Lower leg skin (tissue), 4 donors: ENCODE measurements at regions not wholly inside any gene's neighbourhood (a gene's known extent, or its start where the extent isn't known, plus 50 kb on each side); places are given as distances from the start of the nearest gene placed in this dataset.

ENCODE experiments used
- DNase-seq, 2 donors: peaks; one replicate each; pipeline ENCODE4 v3.0.0-alpha.2; 2019; ENCODE audit warnings: low spot score in 2 of 2
- H3K4me3 ChIP-seq: fragments of 200-600 bp; sonication (generic); 2 replicates; pipeline ENCODE4 v1.5.1; 2017; ENCODE audit warnings: mild to moderate bottlenecking, low read depth; ENCODE audit not compliant: poor library complexity, severe bottlenecking
- CTCF ChIP-seq, 3 donors: fragments of 450-650 bp; IDR thresholded peaks; one replicate each; pipeline ENCODE4 v1.5.1; 2016; ENCODE audit warnings: antibody characterized with exemption in 3 of 3, mild to moderate bottlenecking in 3 of 3, moderate library complexity in 2 of 3
- POLR2A ChIP-seq, 2 donors: fragments of 450-650 bp; IDR thresholded peaks; one replicate each; pipeline ENCODE4 v1.6.1; 2016 to 2017; ENCODE audit warnings: antibody characterized with exemption in 2 of 2, mild to moderate bottlenecking in 1 of 2, moderate library complexity in 1 of 2
- WGBS, 2 donors: methylation state at CpG; one replicate each; pipeline ENCODE4 v1.1.5; 2018; 5-methylcytosine and 5-hydroxymethylcytosine counted together
- intact Hi-C: fragments of 100-400 bp; cut with DNase I; formaldehyde crosslinking; loops from one replicate; pipeline ENCODE4 v1.15.0; 2023; ENCODE audit warnings: low total_unique reads

GRCh38 chr6:3541006-3541585, 84.2 kb upstream of the SLC22A23 start:
- 86 to 91% methylated on average over 9 of the region's 9 CpGs for WGBS, 2 donors
- intact Hi-C loops, result no loop called here
- DNase-seq, result no peak
- no peak for TF ChIP-seq CTCF (IDR thresholded peaks at IDR 0.05)
- no peak for TF ChIP-seq POLR2A (IDR thresholded peaks at IDR 0.05)
- H3K4me3 ChIP-seq, result no peak overlapping the region

- no peak overlapping the region for H3K4me3 ChIP-seq
- intact Hi-C loops, result no loop called here
- no peak for DNase-seq
- TF ChIP-seq CTCF (IDR thresholded peaks at IDR 0.05) (no peak), POLR2A (IDR thresholded peaks at IDR 0.05) (no peak)
- 95 to 96% methylated on average over 8 of the region's 8 CpGs for WGBS, 2 donors
Observed at GRCh38 chr6:3540253-3540820, 83.5 kb upstream of the SLC22A23 start.

GRCh38 chr6:3538536-3538935, 81.7 kb upstream of the SLC22A23 start:
- intact Hi-C loops, result loop anchor here (10.0 kb wide), 1 partner anchor 116 kb away; no protein-coding TSS in a partner anchor
- WGBS, 2 donors, result 79 to 84% methylated on average over 6 of the region's 6 CpGs
- no peak overlapping the region for H3K4me3 ChIP-seq
- TF ChIP-seq CTCF (IDR thresholded peaks at IDR 0.05), result no peak
- no peak for TF ChIP-seq POLR2A (IDR thresholded peaks at IDR 0.05)
- DNase-seq, result no peak

- 79 to 82% methylated on average over 8 of the region's 8 CpGs for WGBS, 2 donors
- TF ChIP-seq POLR2A (IDR thresholded peaks at IDR 0.05) (no peak), CTCF (IDR thresholded peaks at IDR 0.05) (no peak)
- intact Hi-C loops, result loop anchor here (10.0 kb wide), 1 partner anchor 118 kb away; no protein-coding TSS in a partner anchor
- H3K4me3 ChIP-seq, result no peak overlapping the region
- DNase-seq, result no peak
Observed at GRCh38 chr6:3536901-3537300, 80.1 kb upstream of the SLC22A23 start.

- intact Hi-C loops, result loop anchor here (10.0 kb wide), 1 partner anchor 119 kb away; no protein-coding TSS in a partner anchor
- H3K4me3 ChIP-seq, result no peak overlapping the region
- DNase-seq, result no peak
- TF ChIP-seq POLR2A (IDR thresholded peaks at IDR 0.05), result no peak
- TF ChIP-seq CTCF (IDR thresholded peaks at IDR 0.05), result no peak
- 53 to 56% methylated on average over 19 of the region's 19 CpGs for WGBS, 2 donors
Observed at GRCh38 chr6:3535776-3536435, 79.1 kb upstream of the SLC22A23 start.
